ENCODE measurements at regions not wholly inside any gene's neighbourhood (a gene's known extent, or its start where the extent isn't known, plus 50 kb on each side); places are given as distances from the start of the nearest gene placed in this dataset.

DNA sequence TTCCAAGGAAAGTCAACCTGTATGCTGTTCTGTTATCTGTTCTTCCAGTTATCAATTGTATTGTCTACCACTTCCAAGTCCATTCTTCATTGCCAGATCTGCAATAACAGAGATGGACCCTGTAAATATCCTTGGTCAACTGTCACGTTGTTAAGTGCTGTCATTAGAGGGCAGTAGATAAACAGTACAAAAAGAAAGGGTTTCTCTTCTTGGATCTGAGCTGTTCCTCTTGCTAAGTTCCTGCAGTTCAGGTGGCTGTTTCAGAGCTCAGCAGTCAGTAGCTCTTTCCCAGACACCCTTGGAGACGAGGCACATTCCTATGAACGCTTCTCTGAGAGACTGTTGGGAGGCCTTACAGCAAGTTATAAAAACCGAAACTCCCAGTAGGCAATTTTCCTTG, 957.1 kb upstream of the CHAC2 start:
- TF ChIP-seq EZH2 (IDR thresholded peaks at IDR 0.05; ENCODE audit: insufficient read depth, poor library complexity, severe bottlenecking) (no peak), EZH2phosphoT487 (IDR thresholded peaks at IDR 0.05; ENCODE audit: insufficient read depth, low read depth) (no peak)

All from GM23248 (cell line).